PFSK-1 (cell line): ENCODE measurements at regions not wholly inside any gene's neighbourhood (a gene's known extent, or its start where the extent isn't known, plus 50 kb on each side); places are given as distances from the start of the nearest gene placed in this dataset.

ENCODE experiments used
- POLR2AphosphoS5 ChIP-seq: IDR thresholded peaks from 2 replicates; pipeline ENCODE4 v1.6.1; 2012; ENCODE audit warnings: low read depth, mild to moderate bottlenecking, control low read depth, low read length, moderate library complexity
- SIN3A ChIP-seq: IDR thresholded peaks from 2 replicates; pipeline ENCODE4 v1.6.1; 2012; ENCODE audit warnings: mild to moderate bottlenecking, low read length, moderate library complexity, borderline replicate concordance; ENCODE audit not compliant: insufficient read depth
- TAF1 ChIP-seq: IDR thresholded peaks from 2 replicates; pipeline ENCODE4 v1.6.1; 2012; ENCODE audit warnings: low read length, control low read depth, borderline replicate concordance; ENCODE audit not compliant: insufficient read depth
- TF ChIP-seq, protein P1 (sequence below), 2 experiments: IDR thresholded peaks; 2 replicates each; pipeline versions ENCODE4 v1.6.1 to v1.8.0; 2011 to 2012; ENCODE audit warnings: low read depth in 2 of 2, low read length in 2 of 2, control low read depth in 1 of 2, inconsistent platforms in 1 of 2, mild to moderate bottlenecking in 1 of 2, moderate library complexity in 1 of 2; ENCODE audit not compliant: insufficient read depth in 1 of 2

DNA sequence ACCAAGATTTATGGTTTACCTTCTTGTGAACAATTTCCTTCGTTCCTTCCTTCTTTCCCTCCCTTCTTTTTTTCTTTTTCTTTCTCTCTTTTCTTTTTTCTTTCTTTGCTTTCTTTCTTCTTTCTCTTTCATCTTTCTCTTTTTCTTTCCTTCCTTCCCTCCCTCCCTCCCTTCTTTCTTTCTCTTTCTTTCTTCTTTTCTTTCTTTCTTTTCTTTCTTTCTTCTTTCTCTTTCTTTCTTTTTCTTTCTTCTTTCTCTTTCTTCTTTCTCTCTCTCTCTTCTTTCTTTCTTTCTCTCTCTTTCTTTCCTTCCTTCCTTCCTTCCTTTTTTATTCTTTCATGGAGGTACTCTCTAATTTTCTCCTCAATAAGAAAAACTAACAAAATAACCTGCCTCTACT lies 462.1 kb upstream of the ATP2B1 start:
- no peak for TF ChIP-seq POLR2AphosphoS5
- TF ChIP-seq TAF1, result no peak
- TF ChIP-seq, protein P1, sequence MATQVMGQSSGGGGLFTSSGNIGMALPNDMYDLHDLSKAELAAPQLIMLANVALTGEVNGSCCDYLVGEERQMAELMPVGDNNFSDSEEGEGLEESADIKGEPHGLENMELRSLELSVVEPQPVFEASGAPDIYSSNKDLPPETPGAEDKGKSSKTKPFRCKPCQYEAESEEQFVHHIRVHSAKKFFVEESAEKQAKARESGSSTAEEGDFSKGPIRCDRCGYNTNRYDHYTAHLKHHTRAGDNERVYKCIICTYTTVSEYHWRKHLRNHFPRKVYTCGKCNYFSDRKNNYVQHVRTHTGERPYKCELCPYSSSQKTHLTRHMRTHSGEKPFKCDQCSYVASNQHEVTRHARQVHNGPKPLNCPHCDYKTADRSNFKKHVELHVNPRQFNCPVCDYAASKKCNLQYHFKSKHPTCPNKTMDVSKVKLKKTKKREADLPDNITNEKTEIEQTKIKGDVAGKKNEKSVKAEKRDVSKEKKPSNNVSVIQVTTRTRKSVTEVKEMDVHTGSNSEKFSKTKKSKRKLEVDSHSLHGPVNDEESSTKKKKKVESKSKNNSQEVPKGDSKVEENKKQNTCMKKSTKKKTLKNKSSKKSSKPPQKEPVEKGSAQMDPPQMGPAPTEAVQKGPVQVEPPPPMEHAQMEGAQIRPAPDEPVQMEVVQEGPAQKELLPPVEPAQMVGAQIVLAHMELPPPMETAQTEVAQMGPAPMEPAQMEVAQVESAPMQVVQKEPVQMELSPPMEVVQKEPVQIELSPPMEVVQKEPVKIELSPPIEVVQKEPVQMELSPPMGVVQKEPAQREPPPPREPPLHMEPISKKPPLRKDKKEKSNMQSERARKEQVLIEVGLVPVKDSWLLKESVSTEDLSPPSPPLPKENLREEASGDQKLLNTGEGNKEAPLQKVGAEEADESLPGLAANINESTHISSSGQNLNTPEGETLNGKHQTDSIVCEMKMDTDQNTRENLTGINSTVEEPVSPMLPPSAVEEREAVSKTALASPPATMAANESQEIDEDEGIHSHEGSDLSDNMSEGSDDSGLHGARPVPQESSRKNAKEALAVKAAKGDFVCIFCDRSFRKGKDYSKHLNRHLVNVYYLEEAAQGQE (IDR thresholded peaks at IDR 0.05; ENCODE audit: insufficient read depth in 1 of 2, low read depth in 2 of 2, low read length in 2 of 2), result no peak
- TF ChIP-seq SIN3A, result no peak
